ENCODE measurements at regions not wholly inside any gene's neighbourhood (a gene's known extent, or its start where the extent isn't known, plus 50 kb on each side); places are given as distances from the start of the nearest gene placed in this dataset.
A peak's percentile ranks its signal among the peaks of the same experiment; 100 is the strongest.
"Not testable (repeated sequence)": the region's sequence is repeated elsewhere in the genome, so short reads cannot be mapped to it uniquely, and the experiment has no call there.

DNA sequence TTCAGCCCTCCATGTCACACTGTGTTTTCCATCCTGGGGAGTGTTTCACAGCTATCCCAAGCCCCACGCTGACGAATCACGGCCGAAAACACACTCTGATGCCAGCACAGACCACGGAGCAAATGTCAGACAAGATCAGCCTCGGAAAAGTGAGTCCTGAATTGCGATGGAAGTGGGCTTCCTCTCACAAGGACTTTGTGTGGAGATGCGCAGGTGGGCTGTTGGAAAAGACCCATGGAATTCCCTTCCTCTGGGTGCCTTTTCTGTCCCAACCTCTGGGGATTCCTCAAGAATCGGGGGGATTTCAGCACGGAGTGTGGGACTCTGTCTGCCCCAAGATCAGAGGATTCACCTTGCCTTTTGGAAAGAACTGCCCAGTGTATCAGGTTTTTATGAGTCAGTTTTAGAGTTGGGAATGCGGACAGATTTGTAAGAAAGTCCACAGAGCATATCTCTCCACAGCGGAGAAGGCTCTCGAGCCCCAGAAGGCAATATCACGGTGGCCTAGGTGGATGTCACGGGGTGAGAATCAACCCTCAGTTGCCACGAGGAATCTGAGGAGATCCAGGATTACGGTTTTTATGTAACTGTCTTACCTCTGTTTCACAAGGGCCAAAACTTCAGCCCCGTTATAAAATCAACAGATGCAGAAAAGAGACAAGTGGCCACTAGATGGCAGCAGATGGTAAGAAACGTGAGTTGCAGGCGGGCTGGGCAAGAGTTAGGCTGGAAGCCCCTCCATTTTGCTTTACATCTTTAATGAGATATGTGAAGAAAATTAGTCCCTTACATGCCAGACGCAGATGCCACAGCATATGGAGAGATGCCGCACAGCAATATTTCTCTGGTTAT is 201.9 kb downstream of the DAD1 start:
- peak; percentile 87 for DNase-seq (ENCODE audit: low spot score)

DNA sequence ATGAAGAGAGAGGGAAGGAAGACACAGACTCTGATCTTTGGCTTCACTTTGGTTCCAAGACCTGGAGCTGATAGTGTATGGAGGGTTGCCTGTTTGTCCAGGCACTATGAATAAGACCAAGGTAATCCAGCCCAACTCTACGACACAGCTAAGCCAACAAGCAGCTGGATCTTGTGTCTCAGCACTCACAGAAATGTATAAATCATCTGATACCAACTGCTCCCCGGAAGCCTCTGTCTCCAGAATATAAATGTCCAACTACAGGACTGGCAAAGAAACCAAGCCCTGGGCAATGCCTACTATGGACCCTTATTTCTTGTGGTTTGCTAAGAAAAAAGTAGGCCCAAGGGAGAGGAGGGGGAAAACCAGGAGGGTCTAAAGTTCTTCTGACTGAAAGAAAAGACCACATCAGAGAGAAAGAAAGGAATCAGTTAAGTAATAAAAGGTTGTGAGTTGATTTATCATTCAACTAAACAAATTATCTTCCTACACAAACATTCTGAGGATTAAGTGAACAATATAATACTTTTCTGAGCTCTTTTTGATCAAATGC is 204.0 kb downstream of the DAD1 start:
- no peak for DNase-seq (ENCODE audit: low spot score)

DNA sequence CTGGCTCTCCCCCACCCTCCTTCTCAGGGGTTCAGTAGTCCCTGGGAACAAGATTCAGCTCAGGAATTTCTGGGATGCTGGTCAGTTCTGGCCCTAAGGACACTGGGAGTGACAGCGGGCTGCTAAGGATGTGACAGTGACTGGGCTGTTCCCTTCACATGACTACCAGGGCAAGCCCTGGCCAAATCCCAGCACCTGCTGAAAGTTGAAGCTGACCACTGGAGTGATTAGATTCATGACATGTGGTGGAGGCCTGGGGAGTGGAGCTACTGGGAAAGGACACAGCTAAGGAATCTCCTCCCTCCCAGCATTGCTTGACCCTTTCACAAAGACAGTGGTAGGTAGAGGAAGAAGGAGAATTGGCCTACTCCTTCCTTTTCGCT is 204.9 kb downstream of the DAD1 start:
- no peak for DNase-seq (ENCODE audit: low spot score)

DNA sequence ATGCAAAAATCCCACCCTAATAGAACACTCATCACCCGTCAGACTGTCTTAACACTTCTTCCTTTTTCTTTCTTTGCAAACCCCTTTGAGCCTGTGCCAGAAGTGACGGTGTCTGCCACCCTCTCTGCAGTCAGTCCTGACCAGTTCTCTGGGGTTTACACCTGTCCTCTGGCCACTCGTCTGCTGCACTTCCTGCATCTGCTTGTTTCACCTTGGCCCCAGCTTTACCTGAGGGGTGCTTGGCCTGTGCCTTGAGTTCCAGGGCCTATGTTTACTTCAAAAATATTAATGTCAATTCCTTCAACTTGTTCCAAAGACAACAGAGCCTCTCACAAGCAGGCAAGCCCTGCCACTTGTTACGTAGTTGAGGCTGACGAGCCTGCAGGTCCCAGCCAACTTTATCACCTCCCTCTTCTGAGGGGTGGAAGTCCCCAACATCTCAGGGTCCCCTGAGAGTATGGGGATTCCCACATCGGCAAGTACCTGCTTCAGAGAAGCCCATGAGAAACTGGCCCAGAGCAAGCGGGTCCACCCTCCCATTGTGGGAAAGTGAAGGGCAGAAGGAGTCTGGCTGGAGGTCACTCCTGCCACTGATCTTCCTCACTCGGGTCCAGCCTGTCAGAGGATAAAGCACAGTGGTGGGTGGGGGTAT is 205.4 kb downstream of the DAD1 start:
- DNase-seq (ENCODE audit: low spot score), result no peak

DNA sequence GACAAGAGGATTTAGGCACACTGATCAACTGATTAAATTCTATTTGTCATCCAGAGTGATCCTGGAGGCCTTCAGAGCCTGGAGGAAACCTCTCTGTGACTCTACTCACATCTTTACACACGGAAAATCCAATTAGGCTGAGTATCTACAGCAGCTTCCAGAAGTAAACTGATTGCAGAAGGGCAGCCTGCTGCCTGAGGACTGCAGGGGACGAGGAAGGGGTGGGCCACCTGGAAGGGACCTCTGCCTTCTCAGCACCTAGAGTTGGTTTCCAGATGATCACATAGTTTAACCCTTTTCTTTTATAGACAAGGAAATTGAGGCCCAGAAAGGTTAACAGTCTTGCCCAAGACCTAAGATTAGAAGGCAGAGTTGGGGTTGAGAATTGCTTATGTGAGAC is 206.1 kb downstream of the DAD1 start:
- DNase-seq (ENCODE audit: low spot score), result no peak

DNA sequence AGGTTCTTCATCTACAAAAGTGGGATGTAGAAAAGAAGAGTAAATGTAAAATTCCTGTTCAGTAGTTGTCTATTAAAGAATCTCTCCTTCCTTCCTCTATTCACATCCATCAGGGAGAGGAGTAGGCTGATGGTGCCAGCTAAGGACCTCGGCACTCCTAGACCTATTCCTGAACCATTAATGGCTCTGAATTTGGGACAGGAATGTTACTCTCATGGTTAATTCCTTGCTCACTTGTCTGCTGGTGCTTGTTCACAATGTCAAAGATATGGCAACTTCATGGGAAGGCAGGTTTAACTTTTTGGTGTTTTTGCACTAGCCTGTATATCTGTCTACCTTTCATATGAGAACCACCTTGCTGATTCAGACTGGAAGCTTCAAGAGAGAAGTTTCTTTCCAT is 206.6 kb downstream of the DAD1 start:
- DNase-seq (ENCODE audit: low spot score), result no peak

DNA sequence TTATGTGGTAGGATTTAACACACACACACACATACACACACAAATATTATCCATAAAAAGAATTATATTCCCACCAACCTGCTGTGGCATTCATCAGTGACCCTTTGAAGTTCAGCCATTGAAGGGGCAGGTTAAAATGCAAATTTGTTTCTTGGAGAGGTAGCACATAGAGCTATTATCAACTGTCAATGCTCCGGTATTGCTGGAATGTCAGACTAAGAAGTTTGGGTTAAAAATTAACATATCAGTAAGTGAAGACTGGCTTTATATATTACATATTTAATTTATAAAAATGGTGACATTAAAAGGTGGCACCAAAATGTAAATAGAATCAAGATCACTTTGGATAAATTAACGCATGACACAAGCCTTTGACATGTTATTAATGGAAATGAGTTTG is 207.3 kb downstream of the DAD1 start:
- no peak for DNase-seq (ENCODE audit: low spot score)

DNA sequence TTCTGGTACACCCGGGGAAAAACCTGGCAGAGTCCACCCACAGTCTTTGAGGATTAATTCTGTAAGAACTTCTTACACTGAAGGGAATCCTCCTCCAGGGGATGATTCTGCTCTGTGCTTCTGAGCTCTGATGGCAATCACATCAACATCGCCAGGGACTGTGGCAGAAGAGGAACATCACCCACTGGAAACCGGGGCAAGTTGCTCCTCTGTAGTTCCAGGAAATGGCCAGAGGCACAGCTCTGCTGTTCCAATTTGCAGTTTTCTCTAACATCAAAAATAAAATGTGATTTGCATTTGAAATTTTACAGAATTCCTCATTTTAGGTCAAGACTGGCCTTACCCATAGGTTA is 207.6 kb downstream of the DAD1 start:
- DNase-seq (ENCODE audit: low spot score), result no peak

DNA sequence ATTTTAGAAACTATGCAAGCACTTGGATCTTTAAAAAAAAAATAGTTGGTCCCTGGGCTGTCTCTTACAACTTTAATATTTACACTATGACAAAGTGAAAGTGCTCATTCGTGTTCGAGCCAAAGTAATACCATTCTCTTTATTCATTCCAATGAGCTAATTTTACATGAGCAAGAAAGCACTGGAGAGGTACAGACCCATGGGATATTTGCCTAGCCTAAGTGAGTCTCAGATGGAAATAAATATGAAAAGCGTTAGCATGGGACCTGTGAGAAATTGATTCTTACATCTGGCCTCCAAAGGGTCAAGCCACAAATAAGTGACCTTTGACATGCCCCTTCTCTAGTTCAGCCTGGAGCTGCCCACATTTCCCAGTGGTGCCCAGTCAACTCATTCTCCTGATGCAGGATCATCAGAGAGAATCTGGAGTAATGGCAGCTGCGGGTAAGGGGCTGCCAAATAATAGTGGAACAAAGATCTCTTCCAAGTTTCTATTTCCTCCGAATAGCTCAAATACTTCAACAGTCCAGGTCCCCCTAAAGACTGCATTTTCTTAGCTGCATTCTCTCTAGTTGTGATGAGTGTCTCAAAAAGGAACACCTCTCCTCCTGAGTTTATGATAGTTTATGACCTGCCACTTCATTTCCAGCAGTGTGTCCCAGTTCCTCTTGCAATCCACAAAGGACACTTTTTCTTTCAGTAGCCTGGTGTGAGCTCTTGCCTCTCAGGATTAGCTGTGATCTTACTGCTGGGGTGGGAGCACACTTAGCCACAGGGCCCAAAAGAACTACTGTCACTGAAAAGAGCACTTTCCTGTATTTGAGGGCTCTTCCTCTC is 208.2 kb downstream of the DAD1 start:
- no peak for DNase-seq (ENCODE audit: low spot score)

DNA sequence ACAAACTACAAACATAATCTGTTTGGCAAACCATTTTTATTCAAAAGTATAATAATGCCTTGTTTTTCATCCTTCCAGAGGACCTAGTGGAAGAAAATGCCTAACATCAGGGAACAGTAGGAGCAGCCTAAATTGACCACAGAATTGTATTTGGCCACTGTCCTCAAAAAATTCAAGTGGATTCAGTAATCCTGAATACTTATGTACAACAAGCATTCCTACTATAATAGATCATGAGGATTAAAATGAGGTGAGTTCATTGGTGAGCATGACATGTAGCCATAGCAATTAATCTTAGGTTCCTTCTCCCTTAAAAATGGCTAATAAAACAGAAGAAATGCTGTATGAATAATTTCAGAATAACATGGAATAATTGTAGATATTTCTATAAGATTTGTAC is 209.3 kb downstream of the DAD1 start:
- DNase-seq (ENCODE audit: low spot score), result no peak

DNA sequence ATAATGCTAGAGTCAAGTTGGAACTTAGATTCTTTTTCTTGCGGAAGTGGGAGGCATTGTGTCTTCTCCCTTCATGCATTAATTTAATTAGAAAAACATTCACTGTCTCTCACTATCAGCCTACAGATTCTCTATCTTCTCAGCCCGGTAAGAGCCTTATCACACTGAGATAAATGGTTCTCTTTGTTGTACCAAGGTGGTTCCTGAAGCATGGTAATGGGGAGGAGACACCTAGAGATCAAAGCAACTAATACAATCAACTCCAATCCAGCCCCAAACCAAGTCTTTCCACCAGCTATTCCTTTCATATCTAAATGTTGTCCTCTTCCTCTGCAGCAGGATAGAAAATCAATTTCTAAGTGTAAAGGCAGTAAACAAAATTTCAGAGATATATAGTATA is 210.8 kb downstream of the DAD1 start:
- DNase-seq (ENCODE audit: low spot score), result no peak

DNA sequence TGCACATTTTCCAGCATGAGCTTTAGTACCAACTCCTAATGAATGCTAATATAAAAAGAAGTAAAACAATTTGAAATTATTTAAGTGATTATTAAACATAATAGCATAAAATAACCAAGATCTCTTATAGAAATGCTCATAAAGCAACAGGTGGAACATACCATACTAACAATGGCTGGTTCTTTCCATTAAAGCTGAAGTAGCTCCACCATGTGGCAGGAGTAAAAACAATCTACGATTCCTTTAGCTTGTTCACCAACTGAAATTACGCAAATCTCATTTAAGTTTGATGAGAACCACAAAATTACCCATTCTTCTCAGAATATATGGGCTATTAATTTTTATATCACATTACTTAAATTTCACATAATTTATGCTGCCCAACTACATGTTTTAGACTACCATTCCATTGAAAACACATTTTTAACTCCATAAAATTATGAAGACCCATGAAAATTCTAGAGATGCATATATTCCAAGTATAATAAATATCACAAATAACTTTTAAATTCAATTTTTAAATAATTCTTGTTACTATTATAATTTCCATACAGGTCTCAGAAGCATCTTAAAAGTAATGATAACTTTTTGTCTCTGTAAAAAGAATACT is 213.6 kb downstream of the DAD1 start:
- peak; percentile 43 for DNase-seq (ENCODE audit: low spot score)

DNA sequence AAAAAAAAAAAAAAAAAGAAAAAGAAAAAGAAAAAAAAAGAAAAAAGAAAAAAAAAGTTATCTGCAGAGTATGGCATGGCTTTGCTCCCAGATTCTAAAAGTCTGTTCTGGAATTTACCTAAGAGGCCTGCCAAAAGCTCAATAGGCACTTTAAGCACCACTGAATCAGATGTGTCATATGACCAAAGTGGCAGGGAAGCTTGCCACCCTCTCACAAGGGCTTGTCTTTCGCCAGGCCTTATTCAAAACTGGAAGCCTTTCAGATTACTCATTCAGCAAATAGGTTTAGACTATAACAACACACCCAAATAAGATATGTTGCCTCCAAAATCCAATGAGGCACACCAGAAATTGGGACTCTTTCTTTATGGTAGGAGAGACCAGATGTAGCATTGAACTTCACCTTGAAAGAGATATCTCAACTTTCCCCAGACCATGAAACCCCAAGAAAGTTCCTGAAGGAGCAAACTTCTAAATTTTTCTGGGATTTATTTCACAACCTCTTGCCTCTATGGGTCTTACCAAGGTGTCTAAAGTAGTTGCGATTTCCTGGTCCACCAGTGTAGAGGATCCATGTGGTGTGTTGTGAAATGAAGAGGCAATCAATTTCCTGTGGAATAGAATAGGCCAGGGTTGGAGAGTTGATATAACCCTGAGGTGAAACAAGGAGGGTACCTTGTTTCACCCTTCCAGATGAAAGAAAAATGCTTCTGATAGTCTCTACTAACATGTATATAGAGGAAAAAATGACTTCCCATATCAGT is 218.8 kb downstream of the DAD1 start:
- no peak for DNase-seq (ENCODE audit: low spot score)

DNA sequence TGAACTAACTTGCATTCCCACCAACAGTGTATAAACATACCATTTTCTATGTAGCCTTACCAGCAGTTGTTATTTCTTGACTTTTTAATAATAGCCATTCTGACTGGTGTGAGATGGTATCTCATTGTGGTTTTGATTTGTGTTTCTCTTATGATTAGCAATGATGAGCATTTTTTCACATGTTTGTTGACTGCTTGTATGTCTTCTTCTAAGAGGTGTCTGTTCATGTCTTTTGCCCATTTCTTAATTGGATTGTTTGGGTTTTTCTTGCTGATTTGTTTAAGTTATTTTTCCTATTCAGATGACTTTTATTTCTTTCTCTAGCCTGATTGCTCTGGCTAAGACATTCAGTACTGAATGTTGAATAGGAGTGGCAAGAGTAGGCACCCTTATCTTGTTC is 230.3 kb downstream of the DAD1 start:
- no peak for DNase-seq (ENCODE audit: low spot score)

DNA sequence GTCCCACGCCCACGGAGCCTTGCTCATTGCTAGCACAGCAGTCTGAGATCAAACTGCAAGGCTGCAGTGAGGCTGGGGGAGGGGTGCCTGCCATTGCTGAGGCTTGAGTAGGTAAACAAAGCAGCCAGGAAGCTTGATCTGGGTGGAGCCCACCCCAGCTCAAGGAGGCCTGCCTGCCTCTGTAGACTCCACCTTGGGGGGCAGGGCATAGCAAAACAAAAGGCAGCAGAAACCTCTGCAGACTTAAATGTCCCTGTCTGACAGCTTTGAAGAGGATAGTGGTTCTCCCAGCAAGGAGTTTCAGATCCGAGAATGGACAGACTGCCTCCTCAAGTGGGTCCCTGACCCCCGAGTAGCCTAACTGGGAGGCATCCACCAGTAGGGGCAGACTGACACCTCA is 239.7 kb downstream of the DAD1 start:
- not testable (repeated sequence) for DNase-seq (ENCODE audit: low spot score)

DNA sequence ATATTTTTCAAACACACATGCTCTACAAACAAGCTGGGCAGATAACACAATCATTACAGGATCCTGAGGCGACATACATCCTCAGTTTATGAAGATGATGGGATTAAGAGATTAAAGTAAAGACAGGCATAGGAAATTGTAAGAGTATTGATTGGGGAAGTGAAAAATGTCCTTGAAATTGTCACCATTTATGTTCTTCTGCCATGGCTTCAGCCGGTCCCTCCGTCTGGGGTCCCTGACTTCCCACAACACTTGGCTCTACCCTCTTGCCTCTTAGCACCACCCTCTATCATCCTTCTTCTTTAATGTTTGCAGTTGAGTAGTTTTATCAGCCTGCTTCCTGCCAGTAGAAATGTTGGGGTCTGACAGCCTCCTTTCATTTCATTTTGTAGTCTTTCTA is 244.4 kb downstream of the DAD1 start:
- DNase-seq (ENCODE audit: low spot score), result no peak

DNA sequence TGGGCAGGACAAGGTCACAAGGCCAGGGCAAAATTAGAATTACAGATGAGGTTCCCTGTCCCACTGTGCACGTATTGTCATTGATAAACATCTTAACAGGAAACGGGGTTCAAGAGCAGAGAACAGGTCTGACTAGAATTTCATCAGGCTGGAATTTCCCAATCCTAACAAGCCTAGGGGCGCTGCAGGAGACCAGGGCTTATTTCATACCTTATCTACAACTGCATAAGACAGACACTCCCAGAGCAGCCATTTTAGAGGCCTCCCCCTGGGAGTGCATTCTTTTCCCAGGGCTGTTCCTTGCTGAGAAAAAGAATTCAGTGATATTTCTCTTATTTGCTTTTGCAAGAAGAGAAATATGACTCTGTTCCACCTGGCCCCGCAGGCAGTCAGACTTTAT is 244.8 kb downstream of the DAD1 start:
- not testable (repeated sequence) for DNase-seq (ENCODE audit: low spot score)

DNA sequence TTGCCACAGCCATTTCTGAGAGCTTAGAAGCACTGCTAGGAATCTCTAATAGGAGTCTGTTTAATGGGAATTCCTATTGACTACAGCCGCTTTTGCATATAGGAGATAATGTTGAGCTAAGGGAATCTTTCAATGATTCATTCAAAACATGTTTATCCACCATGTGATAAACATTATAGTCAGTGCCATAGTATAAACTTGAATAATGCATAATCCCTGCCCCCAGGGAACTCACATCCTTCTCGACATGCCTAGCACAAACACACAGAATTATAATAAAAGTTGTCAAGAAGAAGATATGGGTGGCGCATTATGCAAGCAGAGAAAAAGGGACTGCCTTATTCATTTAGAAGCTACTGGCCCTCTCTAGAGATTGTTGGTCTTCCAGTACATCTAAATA is 248.0 kb downstream of the DAD1 start:
- no peak for DNase-seq (ENCODE audit: low spot score)

DNA sequence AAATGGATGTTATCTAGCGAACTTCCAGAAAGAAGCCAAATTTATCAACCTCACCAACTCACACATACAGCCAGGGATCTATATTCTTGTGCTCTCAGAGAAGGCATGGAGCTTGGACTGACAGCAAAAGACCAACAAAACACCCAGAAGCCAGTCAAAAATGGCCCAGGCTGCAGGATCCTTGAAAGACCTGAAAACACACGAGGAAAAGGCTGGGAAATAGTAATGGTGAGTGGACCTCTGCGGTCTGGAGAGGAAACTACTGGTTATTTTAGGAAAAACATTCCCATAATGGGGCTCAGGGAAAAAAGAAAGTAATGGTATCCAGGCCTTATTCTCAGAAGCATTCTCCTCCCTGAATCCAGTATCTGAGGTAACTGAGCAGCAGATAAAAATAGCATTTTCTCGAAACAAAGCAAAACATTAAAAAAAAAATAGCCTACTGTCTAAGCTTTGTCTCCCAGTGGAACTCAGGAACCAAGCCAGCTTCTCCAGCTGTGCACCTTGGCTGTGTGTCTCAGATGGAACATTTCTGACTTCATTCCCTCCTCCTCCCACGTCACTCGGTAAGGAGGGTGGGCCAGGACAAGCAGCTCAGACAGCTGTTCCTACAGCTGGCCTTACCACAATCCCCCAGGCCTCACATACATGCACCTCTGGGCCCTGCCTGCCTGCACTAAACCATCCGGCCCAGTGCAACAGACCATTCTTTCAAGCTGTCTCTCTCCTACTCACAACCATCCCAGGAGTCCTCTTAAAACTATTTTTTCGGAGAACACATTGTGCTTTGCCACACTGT is 249.9 kb downstream of the DAD1 start:
- no peak for DNase-seq (ENCODE audit: low spot score)

DNA sequence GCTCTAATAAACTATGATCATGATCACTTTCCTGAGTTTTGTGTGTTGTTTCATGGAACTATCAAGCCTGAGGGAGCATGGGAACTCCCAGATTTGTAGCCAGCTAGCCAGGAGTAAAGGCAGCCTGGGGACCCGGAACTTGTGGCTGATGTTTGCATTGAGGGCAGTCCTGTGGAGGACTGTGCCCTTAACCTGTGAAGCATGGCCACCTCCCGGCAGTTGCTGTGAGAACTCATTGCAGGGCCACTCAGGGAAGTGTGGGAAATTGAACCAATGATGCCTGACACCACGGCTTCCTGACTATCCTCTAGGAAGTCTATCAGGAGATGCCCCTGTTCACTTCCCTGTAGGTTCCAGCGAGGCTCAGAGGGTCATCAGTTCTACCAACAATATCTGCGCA is 250.6 kb downstream of the DAD1 start:
- no peak for DNase-seq (ENCODE audit: low spot score)

DNA sequence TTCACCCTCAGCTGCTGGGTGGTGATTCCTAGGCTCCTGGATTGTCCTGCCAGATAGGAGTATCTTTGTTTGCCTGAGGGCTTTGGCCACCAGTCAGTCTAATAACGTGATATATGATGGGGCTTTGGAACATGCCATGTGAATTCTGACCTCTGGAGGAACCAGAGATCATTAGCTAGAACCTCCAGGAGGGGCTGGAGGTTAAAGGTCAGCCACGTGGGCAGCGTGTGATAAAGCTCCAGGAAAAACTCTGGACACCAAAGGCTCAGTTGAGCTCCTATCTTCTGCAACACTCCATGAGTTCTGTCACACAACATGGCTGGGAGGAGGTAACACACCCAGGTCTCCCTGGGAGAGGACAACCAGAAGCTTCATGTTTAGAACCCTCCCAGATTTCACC is 251.1 kb downstream of the DAD1 start:
- DNase-seq (ENCODE audit: low spot score), result no peak

Data from COLO829 (cell line).